OCI-LY3 (cell line): ENCODE measurements at regions not wholly inside any gene's neighbourhood (a gene's known extent, or its start where the extent isn't known, plus 50 kb on each side); places are given as distances from the start of the nearest gene placed in this dataset.

Source experiments
- EZH2phosphoT487 ChIP-seq: fragments of 200-600 bp; shearing (Covaris generic); IDR thresholded peaks from 2 replicates; pipeline ENCODE4 v1.6.1; 2018; ENCODE audit warnings: antibody characterized with exemption, mixed run types, low read depth
- TF ChIP-seq, protein P1 (sequence below): fragments of 200-600, 300-600 bp; sonication (generic); IDR thresholded peaks from 2 replicates; pipeline ENCODE4 v1.5.1; 2014; ENCODE audit warnings: antibody characterized with exemption, low read length, low read depth

DNA sequence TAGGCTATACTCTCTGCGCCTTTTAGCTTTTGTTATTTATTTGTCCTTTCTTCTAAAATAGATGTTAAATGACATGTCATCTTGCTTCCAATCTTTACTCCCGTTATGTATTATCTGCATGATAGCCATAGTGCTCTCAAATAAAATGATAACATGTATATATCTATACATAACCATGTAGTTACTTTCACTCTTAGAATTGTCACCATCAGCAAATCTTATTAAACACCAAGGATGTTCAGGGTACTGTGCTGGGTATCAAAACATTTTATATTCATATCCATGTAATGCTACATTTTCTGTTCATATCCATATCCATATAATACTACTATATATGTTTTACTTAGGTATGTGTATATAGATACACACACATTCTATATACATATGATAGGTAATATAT is 176.4 kb upstream of the CHST9 start:
- TF ChIP-seq, protein P1, sequence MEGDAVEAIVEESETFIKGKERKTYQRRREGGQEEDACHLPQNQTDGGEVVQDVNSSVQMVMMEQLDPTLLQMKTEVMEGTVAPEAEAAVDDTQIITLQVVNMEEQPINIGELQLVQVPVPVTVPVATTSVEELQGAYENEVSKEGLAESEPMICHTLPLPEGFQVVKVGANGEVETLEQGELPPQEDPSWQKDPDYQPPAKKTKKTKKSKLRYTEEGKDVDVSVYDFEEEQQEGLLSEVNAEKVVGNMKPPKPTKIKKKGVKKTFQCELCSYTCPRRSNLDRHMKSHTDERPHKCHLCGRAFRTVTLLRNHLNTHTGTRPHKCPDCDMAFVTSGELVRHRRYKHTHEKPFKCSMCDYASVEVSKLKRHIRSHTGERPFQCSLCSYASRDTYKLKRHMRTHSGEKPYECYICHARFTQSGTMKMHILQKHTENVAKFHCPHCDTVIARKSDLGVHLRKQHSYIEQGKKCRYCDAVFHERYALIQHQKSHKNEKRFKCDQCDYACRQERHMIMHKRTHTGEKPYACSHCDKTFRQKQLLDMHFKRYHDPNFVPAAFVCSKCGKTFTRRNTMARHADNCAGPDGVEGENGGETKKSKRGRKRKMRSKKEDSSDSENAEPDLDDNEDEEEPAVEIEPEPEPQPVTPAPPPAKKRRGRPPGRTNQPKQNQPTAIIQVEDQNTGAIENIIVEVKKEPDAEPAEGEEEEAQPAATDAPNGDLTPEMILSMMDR: no peak
- TF ChIP-seq EZH2phosphoT487: no peak
